ENCODE measurements at regions not wholly inside any gene's neighbourhood (a gene's known extent, or its start where the extent isn't known, plus 50 kb on each side); places are given as distances from the start of the nearest gene placed in this dataset.

- ChIA-PET POLR2A (no interaction called here), CTCF (no interaction called here)
- Histone ChIP-seq H3K79me2 (ENCODE audit: control insufficient read depth, insufficient read depth, low read length) (no peaks in the 10 kb centered on the region), H3K9me1 (replicated peaks; ENCODE audit: control insufficient read depth, extremely low read depth, insufficient read depth, low read length) (no peaks in the 10 kb centered on the region), H3K27me3 (ENCODE audit: control insufficient read depth in 2 of 2, insufficient read depth in 2 of 2, low read length in 2 of 2) (no peaks in the 10 kb centered on the region), H2AFZ (ENCODE audit: low read depth, low read length) (no peak overlapping the region), H3K4me1 (ENCODE audit: control insufficient read depth, extremely low read depth, insufficient read depth, low read length) (no peaks in the 10 kb centered on the region), H3K36me3 (ENCODE audit: control insufficient read depth in 2 of 2, extremely low read depth in 1 of 2, insufficient read depth in 2 of 2, low read length in 2 of 2) (no peaks in the 10 kb centered on the region), H3K4me2 (ENCODE audit: insufficient read depth, low read length) (no peak overlapping the region), H3K4me3 (replicated peaks in 1 of 3; ENCODE audit: insufficient read depth in 1 of 3, low read depth in 1 of 3, low read length in 3 of 3) (no peak overlapping the region), H3K27ac (ENCODE audit: insufficient read depth, low read depth, low read length) (no peak overlapping the region), H4K20me1 (replicated peaks; ENCODE audit: control insufficient read depth, extremely low read depth, insufficient read depth, low read length) (no peaks in the 10 kb centered on the region), H3K9ac (replicated peaks; ENCODE audit: extremely low read depth, insufficient read depth, low read length) (no peak overlapping the region), H3K9me3 (replicated peaks; ENCODE audit: control insufficient read depth, insufficient read depth, low read length) (no peaks in the 10 kb centered on the region)
- FAIRE-seq: no peak
- BruUV-seq (replicated peaks): no TSS peak
- no peak for DNase-seq (ENCODE audit: low read depth, low spot score)
- intact Hi-C loops (cut with micrococcal nuclease): no loop called here
- dilution Hi-C loops (cut with MboI; ENCODE audit: extremely low pct_ligation_motif_present, low sequenced_read_pairs): no loop called here
- TF ChIP-seq, protein P1, sequence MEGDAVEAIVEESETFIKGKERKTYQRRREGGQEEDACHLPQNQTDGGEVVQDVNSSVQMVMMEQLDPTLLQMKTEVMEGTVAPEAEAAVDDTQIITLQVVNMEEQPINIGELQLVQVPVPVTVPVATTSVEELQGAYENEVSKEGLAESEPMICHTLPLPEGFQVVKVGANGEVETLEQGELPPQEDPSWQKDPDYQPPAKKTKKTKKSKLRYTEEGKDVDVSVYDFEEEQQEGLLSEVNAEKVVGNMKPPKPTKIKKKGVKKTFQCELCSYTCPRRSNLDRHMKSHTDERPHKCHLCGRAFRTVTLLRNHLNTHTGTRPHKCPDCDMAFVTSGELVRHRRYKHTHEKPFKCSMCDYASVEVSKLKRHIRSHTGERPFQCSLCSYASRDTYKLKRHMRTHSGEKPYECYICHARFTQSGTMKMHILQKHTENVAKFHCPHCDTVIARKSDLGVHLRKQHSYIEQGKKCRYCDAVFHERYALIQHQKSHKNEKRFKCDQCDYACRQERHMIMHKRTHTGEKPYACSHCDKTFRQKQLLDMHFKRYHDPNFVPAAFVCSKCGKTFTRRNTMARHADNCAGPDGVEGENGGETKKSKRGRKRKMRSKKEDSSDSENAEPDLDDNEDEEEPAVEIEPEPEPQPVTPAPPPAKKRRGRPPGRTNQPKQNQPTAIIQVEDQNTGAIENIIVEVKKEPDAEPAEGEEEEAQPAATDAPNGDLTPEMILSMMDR (IDR thresholded peaks at IDR 0.05; ENCODE audit: extremely low read depth in 1 of 2, insufficient read depth in 1 of 2, low read depth in 1 of 2, low read length in 2 of 2): no peak
- TF ChIP-seq FOS (IDR thresholded peaks at IDR 0.05; ENCODE audit: borderline replicate concordance, insufficient read depth, low read length) (no peak), JUN (IDR thresholded peaks at IDR 0.05; ENCODE audit: borderline replicate concordance, insufficient read depth, insufficient read length, low read depth) (no peak), MYC (IDR thresholded peaks at IDR 0.05; ENCODE audit: low read depth, low read length) (no peak), GATA2 (IDR thresholded peaks at IDR 0.05; ENCODE audit: insufficient read depth, insufficient read length, low read depth, low read length) (no peak), EZH2 (IDR thresholded peaks at IDR 0.05; ENCODE audit: borderline replicate concordance, low read depth, low read length, severe bottlenecking) (no peak), POLR2A (IDR thresholded peaks at IDR 0.05; ENCODE audit: low read depth, low read length) (no peak), POLR2AphosphoS5 (IDR thresholded peaks at IDR 0.05; ENCODE audit: insufficient read depth, low read depth, low read length) (no peak)
- TF ChIP-seq, protein P2, sequence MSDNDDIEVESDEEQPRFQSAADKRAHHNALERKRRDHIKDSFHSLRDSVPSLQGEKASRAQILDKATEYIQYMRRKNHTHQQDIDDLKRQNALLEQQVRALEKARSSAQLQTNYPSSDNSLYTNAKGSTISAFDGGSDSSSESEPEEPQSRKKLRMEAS (IDR thresholded peaks at IDR 0.05; ENCODE audit: insufficient read depth, insufficient read length): no peak
These were observed 533.6 kb upstream of the API5 start for GRCh38 chr11:42778193-42778592.

Data from endothelial cell of umbilical vein (primary cell).